ENCODE measurements at regions not wholly inside any gene's neighbourhood (a gene's known extent, or its start where the extent isn't known, plus 50 kb on each side); places are given as distances from the start of the nearest gene placed in this dataset.

DNA sequence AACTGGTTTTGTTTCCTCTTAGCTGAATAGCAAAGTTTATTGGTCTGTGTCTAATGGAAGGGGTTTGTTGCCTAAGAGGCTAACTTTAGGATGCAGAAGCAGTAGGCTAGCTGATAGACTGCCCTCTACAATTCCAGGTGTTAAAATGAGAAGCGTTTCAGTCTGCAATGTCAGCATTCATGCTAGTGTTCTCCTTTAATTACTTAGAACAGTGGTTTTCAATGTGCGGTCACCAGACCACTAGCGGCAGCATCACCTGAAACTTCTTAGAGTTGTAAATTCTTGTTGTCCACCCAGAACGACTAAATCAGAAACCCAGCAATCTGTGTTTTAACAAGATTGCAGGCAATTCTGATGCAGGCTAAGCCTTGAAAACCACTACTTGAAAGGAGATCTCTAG is 392.9 kb downstream of the IPMK start:
- Mint-ChIP-seq H3K27me3 (ENCODE audit: low read depth) (no peaks in the 10 kb centered on the region), H3K27ac (no peak overlapping the region), H3K36me3 (ENCODE audit: low read depth) (no peaks in the 10 kb centered on the region), H3K4me3 (no peak overlapping the region), H3K4me1 (ENCODE audit: low read depth) (no peaks in the 10 kb centered on the region), H3K9me3 (no peaks in the 10 kb centered on the region)

DNA sequence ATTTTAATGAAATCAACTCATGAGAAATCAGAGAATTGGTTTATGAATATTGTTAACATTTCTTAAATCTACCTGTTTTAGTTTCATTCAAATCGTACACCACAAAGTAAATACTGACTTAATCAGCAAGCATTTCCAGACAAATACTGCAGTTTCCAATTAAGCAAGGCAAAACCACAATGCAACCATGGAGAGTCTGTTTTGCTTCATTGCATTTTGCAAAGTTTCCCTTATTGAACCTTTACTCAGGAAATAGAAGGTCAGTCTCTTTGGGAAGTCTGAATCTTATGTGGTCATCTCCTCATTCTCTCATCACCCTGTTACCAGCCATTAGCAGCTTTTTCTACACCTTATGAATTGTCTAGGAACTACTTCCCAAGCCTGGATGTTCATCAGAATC is 400.5 kb downstream of the IPMK start:
- no peak overlapping the region for H3K27ac Mint-ChIP-seq
- H3K36me3 Mint-ChIP-seq (ENCODE audit: low read depth) = no peaks in the 10 kb centered on the region
- no peak overlapping the region for H3K4me3 Mint-ChIP-seq
- H3K27me3 Mint-ChIP-seq (ENCODE audit: low read depth) = no peaks in the 10 kb centered on the region
- no peaks in the 10 kb centered on the region for H3K9me3 Mint-ChIP-seq
- H3K4me1 Mint-ChIP-seq (ENCODE audit: low read depth) = no peaks in the 10 kb centered on the region

DNA sequence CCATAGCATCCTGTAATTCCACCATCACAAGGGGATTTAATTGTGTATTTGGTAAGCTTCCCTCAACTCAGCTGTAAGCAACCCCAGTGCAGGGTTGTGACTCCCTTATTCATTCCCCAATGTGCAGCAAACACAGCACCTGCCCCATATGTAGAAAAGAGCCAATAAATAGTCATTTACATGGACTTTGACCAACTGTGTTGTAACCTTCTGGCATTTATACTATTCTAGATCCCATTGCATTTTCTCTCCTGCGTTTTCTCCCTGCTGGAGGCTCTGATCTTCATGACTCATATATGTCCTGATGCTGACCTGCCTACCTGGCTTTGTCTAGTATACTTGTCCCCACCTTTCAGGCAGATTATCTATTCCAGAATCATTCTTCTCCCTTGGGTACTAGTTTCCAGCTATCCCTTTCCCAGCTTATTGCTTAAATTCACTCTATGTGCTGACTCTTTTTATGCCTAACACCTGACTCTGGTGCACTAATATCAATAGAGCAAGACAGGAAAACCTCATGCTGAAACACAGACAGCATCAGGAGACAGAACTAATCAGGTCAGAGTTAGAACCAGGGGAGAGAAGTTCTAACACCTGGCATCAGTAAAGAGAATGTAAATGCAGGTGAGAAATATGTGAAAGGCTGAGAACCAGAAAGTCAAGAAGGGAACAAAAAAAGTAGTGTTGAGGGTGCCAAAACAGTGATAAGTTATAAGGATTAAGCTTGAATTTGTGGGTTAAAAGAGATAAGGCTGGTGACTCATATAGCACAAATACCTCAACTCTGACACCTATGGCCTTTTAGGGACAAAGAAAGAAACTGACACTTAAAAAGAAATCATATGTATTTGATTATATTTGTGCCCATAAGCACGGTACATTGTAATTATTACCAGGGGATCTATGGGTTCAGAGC is 402.7 kb downstream of the IPMK start:
- H3K27me3 Mint-ChIP-seq (ENCODE audit: low read depth) = no peaks in the 10 kb centered on the region
- H3K9me3 Mint-ChIP-seq = no peaks in the 10 kb centered on the region

DNA sequence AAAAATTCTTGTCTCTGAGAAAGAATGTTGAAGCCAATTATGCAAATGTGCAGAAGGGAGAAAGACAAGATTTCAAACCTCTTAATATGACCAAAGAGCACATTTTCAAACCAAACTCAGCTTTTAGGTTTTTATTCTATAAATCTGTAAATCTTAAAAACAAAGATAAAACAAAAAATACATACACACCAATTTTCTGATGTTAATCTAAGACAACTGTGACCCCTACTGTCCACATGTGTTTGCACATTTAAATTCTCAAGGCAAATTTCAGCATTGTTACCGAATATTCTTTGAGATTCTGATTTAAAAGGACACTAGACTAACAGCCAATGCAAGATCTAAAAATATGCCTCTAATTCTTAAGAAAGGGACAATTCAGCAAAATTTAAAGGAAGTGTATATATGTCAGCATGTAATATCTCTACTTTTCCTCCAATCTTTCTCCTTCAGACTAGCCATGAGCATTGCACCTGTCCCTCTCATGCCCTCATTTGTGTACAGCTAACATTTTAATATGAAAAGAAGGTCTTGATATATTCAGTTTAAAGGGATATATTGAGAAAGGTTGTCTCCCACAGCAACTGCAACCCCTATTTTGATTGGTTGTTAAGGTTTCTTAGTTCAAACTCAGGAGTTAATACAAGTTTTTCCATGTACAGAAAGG is 417.9 kb downstream of the IPMK start:
- Mint-ChIP-seq H3K4me3 (no peak overlapping the region), H3K27ac (no peak overlapping the region), H3K4me1 (ENCODE audit: low read depth) (no peaks in the 10 kb centered on the region), H3K27me3 (ENCODE audit: low read depth) (no peaks in the 10 kb centered on the region), H3K36me3 (ENCODE audit: low read depth) (no peaks in the 10 kb centered on the region), H3K9me3 (no peaks in the 10 kb centered on the region)

More for the DNA sequence above, 402.7 kb downstream of the IPMK start:
- Mint-ChIP-seq H3K27ac (no peak overlapping the region), H3K4me3 (no peak overlapping the region), H3K4me1 (ENCODE audit: low read depth) (no peaks in the 10 kb centered on the region), H3K36me3 (ENCODE audit: low read depth) (no peaks in the 10 kb centered on the region)

DNA sequence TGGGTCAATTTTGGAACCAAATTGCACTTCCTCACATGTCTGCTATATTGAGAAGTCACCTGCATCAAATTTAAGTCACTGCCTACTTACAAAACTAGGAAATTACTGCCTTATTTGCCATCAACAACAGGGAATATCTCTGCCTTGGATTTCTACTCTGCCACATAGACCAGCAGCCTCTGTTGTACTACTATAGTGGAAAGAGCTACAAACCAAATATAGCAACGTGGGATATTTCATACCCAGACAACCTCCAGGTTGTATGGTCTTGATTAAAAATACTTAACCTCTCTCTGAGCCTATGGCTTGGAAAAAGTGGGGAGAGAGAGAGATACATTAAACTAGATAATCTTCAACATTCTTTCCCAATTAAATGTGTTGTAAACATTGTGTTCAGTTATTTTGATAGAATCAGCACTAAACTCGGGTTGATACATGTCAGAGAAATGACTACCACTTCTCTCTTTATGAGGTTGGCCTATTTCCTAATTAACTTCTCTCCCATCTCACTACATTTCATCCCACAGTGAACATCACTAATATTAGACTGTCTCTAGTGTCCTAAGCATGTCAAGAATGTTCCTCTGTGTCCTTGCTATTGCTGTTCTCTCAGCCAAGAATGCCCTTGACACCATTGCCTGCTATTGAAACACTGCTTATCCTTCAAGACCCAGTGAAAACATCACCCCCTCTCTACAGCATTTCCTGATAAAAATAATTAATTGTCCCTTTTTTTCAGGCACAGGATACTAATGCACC is 421.2 kb downstream of the IPMK start:
- Mint-ChIP-seq H3K36me3 (ENCODE audit: low read depth) (no peaks in the 10 kb centered on the region), H3K9me3 (no peaks in the 10 kb centered on the region), H3K4me3 (no peak overlapping the region), H3K27ac (no peak overlapping the region), H3K27me3 (ENCODE audit: low read depth) (no peaks in the 10 kb centered on the region), H3K4me1 (ENCODE audit: low read depth) (no peaks in the 10 kb centered on the region)

DNA sequence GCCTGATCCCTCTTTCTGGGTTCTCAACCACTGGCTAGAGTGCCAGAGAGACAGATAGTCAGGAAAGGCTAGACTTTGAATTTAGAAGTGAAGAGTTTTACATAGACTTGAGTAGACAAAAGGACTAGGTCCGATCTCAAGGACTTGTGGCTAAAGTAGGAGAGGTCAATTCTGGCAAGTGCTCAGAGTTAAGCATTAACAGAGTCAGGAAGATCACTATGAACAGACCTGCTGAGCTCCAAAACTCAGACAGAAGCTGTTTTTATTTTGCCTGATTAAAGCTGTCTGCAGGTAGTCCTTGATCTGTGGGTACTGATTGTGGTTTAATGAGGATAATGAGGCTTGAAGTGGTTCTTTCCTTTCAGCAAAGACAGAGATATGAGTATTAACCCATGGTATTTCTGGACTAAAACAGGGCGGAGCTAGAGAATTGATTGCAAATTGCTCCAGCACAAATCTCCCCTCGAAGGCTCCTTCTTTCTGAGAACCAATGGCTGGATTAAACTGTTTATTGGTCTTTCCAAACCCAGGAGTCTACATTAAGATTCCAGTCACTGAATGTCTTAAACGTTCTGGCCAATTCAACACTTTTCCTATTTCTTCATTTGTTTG is 423.2 kb downstream of the IPMK start:
- Mint-ChIP-seq H3K4me3 (no peak overlapping the region), H3K4me1 (ENCODE audit: low read depth) (no peaks in the 10 kb centered on the region), H3K36me3 (ENCODE audit: low read depth) (no peaks in the 10 kb centered on the region), H3K27ac (no peak overlapping the region), H3K27me3 (ENCODE audit: low read depth) (no peaks in the 10 kb centered on the region), H3K9me3 (peaks cover 12% of the 10 kb centered on the region)

DNA sequence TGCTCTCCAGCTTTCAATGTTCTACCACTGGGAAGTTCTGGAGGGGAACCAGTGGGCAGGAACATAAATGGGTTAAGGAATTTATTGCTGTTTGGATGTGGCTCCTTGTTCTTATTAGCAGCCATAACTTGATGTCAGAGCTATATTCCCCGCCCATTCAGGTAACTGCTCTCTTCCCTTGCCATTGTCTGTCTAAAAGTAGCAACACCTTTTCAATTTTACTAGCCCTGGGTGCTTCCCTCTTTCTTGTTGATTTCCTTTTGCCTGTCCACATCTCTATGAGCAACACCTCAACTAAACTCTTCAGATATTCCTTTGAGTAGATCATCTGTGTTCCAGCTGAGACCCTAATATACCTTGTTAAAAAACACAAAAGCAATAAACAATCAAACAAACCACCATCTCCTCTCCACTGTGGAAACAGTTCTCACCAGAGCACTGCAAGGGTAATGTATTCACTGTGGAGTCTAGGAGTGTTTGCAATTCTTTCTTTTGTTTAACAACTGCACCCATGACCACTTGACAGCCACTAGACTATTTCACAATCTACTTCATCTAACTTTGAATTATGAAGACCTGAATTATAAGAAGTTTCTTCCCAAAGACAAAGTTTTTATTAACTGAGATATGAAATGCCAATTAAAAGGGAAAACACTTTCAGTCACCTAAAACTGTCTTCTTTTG is 436.7 kb downstream of the IPMK start:
- H3K9me3 Mint-ChIP-seq = no peaks in the 10 kb centered on the region
- H3K27me3 Mint-ChIP-seq (ENCODE audit: low read depth) = no peaks in the 10 kb centered on the region
- H3K36me3 Mint-ChIP-seq (ENCODE audit: low read depth) = no peaks in the 10 kb centered on the region
- H3K4me1 Mint-ChIP-seq (ENCODE audit: low read depth) = no peaks in the 10 kb centered on the region
- no peak overlapping the region for H3K27ac Mint-ChIP-seq
- no peak overlapping the region for H3K4me3 Mint-ChIP-seq

DNA sequence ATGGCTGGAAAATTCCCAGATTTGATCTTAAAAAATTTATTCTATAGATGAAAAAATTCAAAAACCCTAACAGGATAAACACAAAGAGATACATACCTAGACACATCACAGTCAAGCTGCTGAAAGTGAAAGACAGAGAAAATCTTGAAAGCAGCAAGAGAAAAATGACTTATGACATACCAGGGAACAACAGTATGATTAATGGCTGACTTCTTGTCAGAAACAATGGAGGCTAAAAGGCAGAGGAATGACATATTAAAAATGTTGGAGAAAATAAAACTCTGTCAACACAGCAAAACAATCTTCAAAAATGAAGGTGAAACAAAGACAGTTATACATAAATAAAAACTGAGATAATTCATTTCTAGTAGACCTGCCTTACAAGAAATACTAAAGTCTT is 442.7 kb downstream of the IPMK start:
- no peak overlapping the region for H3K27ac Mint-ChIP-seq
- no peaks in the 10 kb centered on the region for H3K27me3 Mint-ChIP-seq (ENCODE audit: low read depth)
- no peaks in the 10 kb centered on the region for H3K9me3 Mint-ChIP-seq
- no peaks in the 10 kb centered on the region for H3K36me3 Mint-ChIP-seq (ENCODE audit: low read depth)
- no peaks in the 10 kb centered on the region for H3K4me1 Mint-ChIP-seq (ENCODE audit: low read depth)
- no peak overlapping the region for H3K4me3 Mint-ChIP-seq

DNA sequence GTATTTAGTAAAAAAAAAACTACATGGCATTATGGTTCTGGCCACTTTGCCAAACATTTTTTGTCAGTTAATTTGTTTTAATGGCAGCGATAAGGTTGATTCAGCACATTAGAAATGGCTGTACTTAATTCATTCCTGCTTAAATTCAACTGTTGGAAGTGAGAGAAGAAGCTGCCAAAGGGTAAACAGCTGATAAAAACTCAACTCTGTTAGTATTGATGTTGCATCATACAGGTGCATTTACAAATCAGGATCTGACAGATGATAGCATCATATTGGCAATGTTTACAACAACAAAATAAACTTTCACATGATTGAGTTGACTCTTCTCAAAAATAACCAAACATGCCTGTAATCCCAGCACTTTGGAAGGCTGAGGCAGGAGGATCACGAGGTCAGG is 444.3 kb downstream of the IPMK start:
- no peak overlapping the region for H3K27ac Mint-ChIP-seq
- no peaks in the 10 kb centered on the region for H3K36me3 Mint-ChIP-seq (ENCODE audit: low read depth)
- no peaks in the 10 kb centered on the region for H3K27me3 Mint-ChIP-seq (ENCODE audit: low read depth)
- no peak overlapping the region for H3K4me3 Mint-ChIP-seq
- no peaks in the 10 kb centered on the region for H3K4me1 Mint-ChIP-seq (ENCODE audit: low read depth)
- H3K9me3 Mint-ChIP-seq = no peaks in the 10 kb centered on the region

DNA sequence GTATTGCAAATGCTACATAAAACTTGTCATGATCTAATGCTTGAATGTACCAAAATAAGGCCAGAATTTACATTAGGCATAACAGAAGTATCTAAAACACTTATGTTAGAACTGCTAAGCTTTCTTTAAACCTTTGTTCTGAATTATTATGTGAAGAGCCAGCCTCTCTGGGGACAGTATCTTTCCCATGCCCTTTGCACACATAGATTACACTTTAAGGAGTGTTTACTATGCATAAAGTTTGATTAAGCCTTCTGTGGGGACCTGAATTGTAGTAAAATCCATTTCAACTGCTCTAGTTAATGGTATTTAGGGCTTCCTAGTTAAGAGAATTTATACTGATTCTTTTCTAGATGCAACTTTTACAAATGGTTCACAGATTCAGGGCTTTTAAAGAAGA is 444.7 kb downstream of the IPMK start:
- Mint-ChIP-seq H3K27me3 (ENCODE audit: low read depth) (no peaks in the 10 kb centered on the region), H3K36me3 (ENCODE audit: low read depth) (no peaks in the 10 kb centered on the region), H3K27ac (no peak overlapping the region), H3K9me3 (no peaks in the 10 kb centered on the region), H3K4me3 (no peak overlapping the region), H3K4me1 (ENCODE audit: low read depth) (no peaks in the 10 kb centered on the region)

DNA sequence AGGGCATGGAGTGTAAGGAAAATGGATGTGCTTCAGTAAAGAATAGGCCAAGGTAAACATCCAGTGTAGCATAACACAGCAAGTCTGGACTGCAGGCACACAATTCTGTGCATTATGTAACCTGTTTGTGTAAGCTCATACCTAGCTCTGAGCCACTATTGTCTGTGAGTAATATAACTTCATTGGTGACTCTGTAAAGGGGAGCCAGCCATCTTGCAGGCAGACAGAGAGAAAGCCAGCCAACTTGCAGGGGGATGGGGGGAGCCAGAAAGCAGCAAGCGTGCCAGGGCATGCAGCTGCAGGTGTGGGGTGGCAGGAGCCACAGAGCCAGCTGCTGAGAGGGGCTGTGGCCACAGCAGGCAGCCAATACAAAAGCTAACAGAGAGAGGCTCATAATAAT is 449.2 kb downstream of the IPMK start:
- no peak overlapping the region for H3K27ac Mint-ChIP-seq
- H3K36me3 Mint-ChIP-seq (ENCODE audit: low read depth) = no peaks in the 10 kb centered on the region
- no peaks in the 10 kb centered on the region for H3K4me1 Mint-ChIP-seq (ENCODE audit: low read depth)
- H3K27me3 Mint-ChIP-seq (ENCODE audit: low read depth) = no peaks in the 10 kb centered on the region
- H3K4me3 Mint-ChIP-seq = no peak overlapping the region
- H3K9me3 Mint-ChIP-seq = no peaks in the 10 kb centered on the region

DNA sequence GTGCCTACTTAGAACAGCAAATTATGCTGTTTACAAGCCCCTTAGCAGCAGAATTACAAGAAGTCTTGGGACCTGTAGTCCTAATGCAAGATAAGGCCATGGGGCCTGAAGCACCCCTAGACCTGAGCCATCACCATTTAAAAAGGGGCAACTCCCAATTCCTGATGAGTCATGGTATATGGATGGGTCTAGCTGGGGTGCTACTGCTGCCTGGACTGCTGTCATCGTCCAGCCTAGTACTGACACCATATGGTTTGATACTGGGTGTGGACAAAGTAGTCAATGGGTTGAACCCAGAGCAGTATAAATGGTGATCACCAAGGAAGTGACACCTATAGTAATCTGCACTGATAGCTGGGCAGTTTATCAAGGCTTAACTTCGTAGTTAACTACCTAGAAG is 450.0 kb downstream of the IPMK start:
- no peaks in the 10 kb centered on the region for H3K9me3 Mint-ChIP-seq
- H3K4me3 Mint-ChIP-seq = no peak overlapping the region
- no peaks in the 10 kb centered on the region for H3K4me1 Mint-ChIP-seq (ENCODE audit: low read depth)

DNA sequence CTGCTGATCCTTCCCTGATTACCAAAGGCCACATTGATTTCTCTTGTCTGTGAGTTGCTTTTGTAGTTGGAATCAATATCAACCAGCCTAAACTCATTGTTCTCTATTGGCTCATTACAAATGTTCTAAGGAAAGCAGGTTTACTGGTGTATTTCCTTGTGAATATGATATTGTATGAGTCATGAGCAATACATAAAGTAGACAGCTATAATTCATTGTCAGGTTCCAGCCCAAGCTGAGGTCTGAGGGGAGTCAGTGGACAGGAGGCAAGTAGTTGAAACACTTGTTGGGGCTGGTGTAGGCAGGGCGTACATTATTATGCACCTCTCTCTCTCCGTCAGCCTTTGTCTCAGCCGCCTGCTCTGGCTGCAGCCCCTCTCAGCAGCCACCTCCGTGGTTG is 451.7 kb downstream of the IPMK start:
- Mint-ChIP-seq H3K9me3 (no peaks in the 10 kb centered on the region), H3K4me3 (no peak overlapping the region), H3K36me3 (ENCODE audit: low read depth) (no peaks in the 10 kb centered on the region), H3K27ac (no peak overlapping the region), H3K4me1 (ENCODE audit: low read depth) (no peaks in the 10 kb centered on the region), H3K27me3 (ENCODE audit: low read depth) (no peaks in the 10 kb centered on the region)

More for the DNA sequence above, 450.0 kb downstream of the IPMK start:
- Mint-ChIP-seq H3K36me3 (ENCODE audit: low read depth) (no peaks in the 10 kb centered on the region), H3K27me3 (ENCODE audit: low read depth) (no peaks in the 10 kb centered on the region), H3K27ac (no peak overlapping the region)

DNA sequence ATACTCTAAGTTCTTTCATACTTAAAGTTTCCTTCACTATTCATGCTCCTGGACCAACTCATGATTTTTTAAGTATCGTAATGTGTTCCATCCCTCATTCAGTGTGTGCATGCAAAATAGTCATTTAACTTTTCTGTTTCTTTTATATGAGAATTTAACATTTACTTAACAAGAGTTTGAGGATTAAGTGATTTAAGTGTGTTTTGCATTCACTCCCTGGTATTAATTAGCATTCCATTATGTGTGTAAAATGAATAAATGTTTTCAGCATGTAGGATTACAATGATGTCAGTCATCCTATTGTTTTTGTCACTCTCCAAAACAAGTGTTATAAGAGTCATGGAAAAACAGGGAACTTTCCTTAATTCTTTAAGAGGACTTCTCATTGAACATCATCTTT is 457.7 kb downstream of the IPMK start:
- Mint-ChIP-seq H3K36me3 (ENCODE audit: low read depth) (no peaks in the 10 kb centered on the region), H3K4me1 (ENCODE audit: low read depth) (no peaks in the 10 kb centered on the region), H3K9me3 (no peaks in the 10 kb centered on the region), H3K27me3 (ENCODE audit: low read depth) (no peaks in the 10 kb centered on the region), H3K4me3 (no peak overlapping the region), H3K27ac (no peak overlapping the region)

Measured in T-helper 1 cell treated with Interleukin-12 subunit alpha and Interleukin-12 subunit beta and Interleukin-4 antibody, amounts not matched to agents 30 μg/mL and 1 μg/mL, for 36 hours (primary cell).